Fibroblast of pulmonary artery (primary cell): ENCODE measurements at regions not wholly inside any gene's neighbourhood (a gene's known extent, or its start where the extent isn't known, plus 50 kb on each side); places are given as distances from the start of the nearest gene placed in this dataset.

Experiments
- DNase-seq: peaks from one replicate; pipeline ENCODE4 v3.0.0-alpha.2; 2010; ENCODE audit warnings: low read depth
- H3K4me3 ChIP-seq: replicated peaks from 2 replicates; pipeline ENCODE4 v1.5.1; 2011; ENCODE audit warnings: low read depth, mild to moderate bottlenecking, control low read depth, low read length, moderate library complexity
- TF ChIP-seq, protein P1 (sequence below): IDR thresholded peaks from 2 replicates; pipeline ENCODE4 v1.5.1; 2011; ENCODE audit warnings: mild to moderate bottlenecking, control low read depth, low read length, inconsistent platforms; ENCODE audit errors: missing control alignments

DNA sequence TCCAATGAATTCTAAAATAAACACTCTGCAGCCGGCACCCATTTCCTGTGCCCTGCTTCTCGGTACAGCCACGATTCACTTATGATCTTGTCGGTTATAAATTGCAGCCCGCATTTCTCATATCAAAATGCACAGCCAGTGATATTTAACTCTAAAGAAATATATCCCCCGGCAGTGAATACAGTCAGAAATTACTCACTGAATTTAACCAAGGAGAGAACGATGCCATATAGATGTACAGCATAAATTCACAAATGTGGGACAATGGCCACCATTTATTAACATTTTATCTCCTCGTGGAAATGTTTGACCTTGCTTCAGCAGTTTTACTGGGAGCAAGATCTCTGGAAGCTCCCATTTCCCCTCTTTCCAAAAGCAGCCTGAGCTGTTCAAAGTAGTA, 1517.8 kb downstream of the BRD1 start:
- TF ChIP-seq, protein P1, sequence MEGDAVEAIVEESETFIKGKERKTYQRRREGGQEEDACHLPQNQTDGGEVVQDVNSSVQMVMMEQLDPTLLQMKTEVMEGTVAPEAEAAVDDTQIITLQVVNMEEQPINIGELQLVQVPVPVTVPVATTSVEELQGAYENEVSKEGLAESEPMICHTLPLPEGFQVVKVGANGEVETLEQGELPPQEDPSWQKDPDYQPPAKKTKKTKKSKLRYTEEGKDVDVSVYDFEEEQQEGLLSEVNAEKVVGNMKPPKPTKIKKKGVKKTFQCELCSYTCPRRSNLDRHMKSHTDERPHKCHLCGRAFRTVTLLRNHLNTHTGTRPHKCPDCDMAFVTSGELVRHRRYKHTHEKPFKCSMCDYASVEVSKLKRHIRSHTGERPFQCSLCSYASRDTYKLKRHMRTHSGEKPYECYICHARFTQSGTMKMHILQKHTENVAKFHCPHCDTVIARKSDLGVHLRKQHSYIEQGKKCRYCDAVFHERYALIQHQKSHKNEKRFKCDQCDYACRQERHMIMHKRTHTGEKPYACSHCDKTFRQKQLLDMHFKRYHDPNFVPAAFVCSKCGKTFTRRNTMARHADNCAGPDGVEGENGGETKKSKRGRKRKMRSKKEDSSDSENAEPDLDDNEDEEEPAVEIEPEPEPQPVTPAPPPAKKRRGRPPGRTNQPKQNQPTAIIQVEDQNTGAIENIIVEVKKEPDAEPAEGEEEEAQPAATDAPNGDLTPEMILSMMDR: no peak
- no peak for DNase-seq
- H3K4me3 ChIP-seq: no peak overlapping the region

DNA sequence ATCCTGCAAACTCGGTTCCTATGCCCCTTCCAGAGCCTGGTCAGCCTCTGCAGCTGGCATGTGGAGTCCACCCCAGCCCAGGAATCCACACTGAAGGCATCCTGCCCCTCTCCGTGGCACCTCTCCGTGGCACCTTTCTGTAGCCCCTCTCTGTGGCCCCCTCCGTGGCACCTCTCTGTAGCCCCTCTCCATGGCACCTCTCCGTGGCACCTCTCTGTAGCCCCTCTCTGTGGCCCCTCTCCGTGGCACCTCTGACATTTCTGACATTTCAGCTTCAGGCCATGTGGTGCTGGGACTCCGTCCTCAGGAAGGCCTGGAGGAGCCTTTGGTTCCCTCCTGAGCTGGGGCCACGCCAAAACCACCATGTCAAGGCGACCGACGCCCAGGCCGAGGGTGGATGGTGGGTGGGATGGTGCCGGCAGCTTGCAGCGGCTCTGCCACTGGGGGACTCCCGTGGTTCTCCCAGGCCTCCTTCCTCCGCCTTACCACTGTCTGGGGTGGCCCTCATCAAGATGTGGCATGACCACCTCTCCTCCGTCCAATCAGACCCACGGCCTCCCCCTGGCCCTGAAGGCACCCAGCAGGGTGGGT, 1518.5 kb downstream of the BRD1 start:
- DNase-seq: no peak
- TF ChIP-seq, protein P1: no peak
- no peak overlapping the region for H3K4me3 ChIP-seq

DNA sequence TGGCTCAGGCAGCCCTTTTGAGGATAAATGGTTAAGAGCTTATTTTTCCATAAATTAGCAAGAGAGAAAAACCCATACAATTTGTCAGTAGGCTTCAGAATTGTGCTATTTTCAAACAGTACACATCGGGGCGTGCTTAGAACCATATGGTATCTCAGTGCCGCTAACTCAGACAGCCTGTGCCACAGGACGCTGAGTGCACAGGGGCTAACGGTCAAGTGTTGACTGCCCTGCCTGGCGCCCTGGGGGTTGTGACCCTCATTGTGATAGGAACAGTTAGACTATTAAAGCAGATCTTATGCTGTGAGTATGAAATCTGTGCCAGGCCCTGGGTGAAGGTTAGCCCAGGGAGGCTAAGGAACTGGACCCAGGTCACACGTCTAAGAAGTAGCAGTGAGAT, 1519.7 kb downstream of the BRD1 start:
- no peak for DNase-seq
- TF ChIP-seq, protein P1: no peak
- no peak overlapping the region for H3K4me3 ChIP-seq

DNA sequence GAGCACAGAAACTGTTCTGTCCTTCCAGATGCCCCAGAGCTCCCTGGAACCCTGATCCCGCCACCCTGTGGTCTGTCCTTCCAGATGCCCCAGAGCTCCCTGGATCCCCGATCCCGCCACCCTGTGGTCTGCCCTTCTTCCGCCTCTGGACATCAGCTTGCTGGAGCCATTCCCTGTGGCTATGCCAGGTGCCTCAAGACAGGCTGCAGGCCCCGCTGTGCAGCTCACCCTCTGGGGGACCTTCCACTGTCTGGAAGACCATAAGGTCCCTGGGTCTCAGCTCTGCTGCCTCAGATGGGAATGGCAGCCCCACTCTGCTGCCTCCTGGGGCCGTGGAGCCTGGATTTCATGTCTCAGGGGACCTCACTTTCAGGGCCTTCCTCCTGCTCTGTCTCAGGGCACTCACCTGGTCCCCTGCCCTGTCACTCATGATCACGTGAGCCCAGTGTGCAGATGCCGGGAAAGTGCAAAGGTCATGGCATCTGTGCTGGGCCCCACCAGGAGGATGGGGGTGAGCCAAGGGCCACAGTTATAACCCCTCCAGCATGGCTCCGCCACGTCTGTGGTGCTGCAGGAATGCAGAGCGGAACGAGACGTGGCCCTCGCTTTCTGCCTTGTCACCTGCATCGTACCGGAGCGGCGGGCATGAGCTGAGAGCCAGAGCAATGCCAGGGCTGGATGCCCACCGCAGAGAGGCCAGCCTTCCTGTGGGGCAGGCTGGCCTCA, 1520.7 kb downstream of the BRD1 start:
- TF ChIP-seq, protein P1: no peak
- no peak for DNase-seq

DNA sequence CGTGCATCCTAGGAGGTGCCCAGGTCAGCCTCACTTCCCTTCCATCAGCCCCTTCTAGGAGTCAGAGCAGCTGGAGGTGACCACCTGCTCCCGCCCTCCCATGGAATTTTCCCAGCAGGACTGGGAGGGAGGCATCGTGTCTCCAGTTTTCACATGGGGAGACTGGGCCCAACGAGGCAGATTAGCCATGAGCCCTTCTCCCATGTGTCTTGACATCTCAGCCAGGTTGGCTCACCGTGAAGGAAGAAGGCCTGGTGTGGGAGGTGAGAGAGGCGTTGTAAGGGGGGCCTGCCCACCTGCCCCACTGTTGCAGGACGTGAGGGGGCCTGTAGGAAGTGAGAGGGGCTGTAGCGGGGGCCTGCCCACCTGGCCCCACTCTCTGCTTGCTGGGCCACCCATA, 1521.4 kb downstream of the BRD1 start:
- TF ChIP-seq, protein P1: no peak
- DNase-seq: no peak
- H3K4me3 ChIP-seq: no peak overlapping the region

More for the DNA sequence above, 1520.7 kb downstream of the BRD1 start:
- no peak overlapping the region for H3K4me3 ChIP-seq

DNA sequence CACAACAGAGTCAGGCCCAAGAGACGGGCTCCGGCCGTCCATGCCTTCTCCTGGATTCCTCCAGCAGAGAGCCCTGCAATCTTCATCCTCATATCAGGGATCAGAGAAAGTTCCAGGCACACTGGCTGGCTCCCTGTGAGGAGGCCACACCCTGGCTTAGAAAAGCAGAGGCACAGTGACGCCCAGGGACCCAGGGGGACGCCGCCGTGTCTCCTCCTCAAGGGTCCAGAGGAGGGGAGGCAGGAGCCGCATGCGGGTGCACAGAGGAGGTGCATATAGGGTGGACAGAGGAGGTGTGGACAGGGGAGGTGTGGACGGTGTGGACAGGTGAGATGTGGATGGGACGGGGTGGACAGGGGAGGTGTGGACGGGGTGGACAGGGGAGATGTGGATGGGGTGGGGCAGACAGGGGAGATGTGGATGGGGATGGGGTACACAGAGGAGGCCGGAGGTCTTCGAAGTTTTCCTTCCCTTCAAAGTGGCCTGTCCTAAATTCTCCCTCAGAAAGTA, 1521.9 kb downstream of the BRD1 start:
- DNase-seq: no peak
- H3K4me3 ChIP-seq: no peak overlapping the region
- TF ChIP-seq, protein P1: no peak

DNA sequence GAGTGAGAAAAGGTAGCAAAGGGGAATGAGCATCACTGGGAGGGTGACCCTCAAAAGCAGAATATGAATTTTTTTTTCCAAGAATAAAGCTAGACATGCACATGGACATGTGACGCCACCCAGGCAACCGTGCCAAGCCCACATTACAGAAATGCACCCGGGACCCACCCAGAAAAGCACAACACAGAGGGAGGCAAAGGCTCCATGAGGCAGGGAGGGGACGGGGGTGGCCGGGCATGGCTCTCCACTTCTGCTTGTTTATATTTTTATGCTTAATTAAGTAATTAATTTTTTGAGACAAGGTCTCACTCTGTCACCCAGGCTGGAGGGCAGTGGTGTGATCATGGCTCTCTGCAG, 1524.3 kb downstream of the BRD1 start:
- H3K4me3 ChIP-seq: no peak overlapping the region
- DNase-seq: no peak
- TF ChIP-seq, protein P1: no peak
